Esophagus squamous epithelium (tissue), 4 donors: ENCODE measurements at regions not wholly inside any gene's neighbourhood (a gene's known extent, or its start where the extent isn't known, plus 50 kb on each side); places are given as distances from the start of the nearest gene placed in this dataset.

Experiments
- POLR2A ChIP-seq, 4 donors: fragments of 450-650 bp; IDR thresholded peaks; one replicate each; pipeline ENCODE4 v1.6.1; 2017; ENCODE audit warnings: antibody characterized with exemption in 4 of 4, mild to moderate bottlenecking in 4 of 4, moderate library complexity in 3 of 4
- TF ChIP-seq, protein P1 (sequence below), 6 experiments: fragments of 450-650 bp in 4 of 6; fragments of 200-600 bp in 2 of 6; sonication (generic) in 2 of 6; IDR thresholded peaks; one replicate each; pipeline ENCODE4 v1.5.1; 2016 to 2019; ENCODE audit warnings: antibody characterized with exemption in 6 of 6, mild to moderate bottlenecking in 4 of 6, moderate library complexity in 4 of 6

DNA sequence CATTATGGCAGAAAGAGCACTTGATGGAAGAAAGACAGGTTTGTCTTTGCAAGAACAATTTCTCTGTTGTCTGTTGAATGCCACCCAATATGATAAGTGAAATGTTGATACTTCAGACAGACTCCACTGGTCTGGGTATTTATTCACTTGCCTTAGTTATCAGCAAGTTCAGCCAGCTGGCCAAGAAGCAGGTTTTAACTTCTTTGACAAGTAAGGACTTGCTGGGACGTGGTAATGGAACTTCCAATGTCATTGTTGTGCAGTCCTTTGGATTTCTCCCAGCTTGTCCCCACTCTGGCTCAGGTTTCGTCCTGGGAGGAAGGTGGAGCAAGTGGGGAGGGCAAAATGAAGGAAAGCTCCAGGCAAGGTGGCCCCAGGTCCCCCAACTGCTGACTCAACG, 497.4 kb downstream of the RPS24 start:
- TF ChIP-seq, protein P1, sequence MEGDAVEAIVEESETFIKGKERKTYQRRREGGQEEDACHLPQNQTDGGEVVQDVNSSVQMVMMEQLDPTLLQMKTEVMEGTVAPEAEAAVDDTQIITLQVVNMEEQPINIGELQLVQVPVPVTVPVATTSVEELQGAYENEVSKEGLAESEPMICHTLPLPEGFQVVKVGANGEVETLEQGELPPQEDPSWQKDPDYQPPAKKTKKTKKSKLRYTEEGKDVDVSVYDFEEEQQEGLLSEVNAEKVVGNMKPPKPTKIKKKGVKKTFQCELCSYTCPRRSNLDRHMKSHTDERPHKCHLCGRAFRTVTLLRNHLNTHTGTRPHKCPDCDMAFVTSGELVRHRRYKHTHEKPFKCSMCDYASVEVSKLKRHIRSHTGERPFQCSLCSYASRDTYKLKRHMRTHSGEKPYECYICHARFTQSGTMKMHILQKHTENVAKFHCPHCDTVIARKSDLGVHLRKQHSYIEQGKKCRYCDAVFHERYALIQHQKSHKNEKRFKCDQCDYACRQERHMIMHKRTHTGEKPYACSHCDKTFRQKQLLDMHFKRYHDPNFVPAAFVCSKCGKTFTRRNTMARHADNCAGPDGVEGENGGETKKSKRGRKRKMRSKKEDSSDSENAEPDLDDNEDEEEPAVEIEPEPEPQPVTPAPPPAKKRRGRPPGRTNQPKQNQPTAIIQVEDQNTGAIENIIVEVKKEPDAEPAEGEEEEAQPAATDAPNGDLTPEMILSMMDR (IDR thresholded peaks at IDR 0.05) = no peak
- TF ChIP-seq POLR2A (IDR thresholded peaks at IDR 0.05) = no peak
